HG03196 (cell line): ENCODE measurements at regions not wholly inside any gene's neighbourhood (a gene's known extent, or its start where the extent isn't known, plus 50 kb on each side); places are given as distances from the start of the nearest gene placed in this dataset.
"Not testable (repeated sequence)": the region's sequence is repeated elsewhere in the genome, so short reads cannot be mapped to it uniquely, and the experiment has no call there.

Source experiments
- ATAC-seq: cut with Tn5 transposase; IDR thresholded peaks from one replicate; pipeline ENCODE4 v1.9.1; 2021; ENCODE audit not compliant: unreplicated experiment

- not testable (repeated sequence) for ATAC-seq
Observed at GRCh38 chr7:119968411-119968810, 304.6 kb upstream of the KCND2 start.

GRCh38 chr7:119969054-119969453 is 303.9 kb upstream of the KCND2 start:
- no peak for ATAC-seq

GRCh38 chr7:119969763-119970162 is 303.2 kb upstream of the KCND2 start:
- no peak for ATAC-seq

DNA sequence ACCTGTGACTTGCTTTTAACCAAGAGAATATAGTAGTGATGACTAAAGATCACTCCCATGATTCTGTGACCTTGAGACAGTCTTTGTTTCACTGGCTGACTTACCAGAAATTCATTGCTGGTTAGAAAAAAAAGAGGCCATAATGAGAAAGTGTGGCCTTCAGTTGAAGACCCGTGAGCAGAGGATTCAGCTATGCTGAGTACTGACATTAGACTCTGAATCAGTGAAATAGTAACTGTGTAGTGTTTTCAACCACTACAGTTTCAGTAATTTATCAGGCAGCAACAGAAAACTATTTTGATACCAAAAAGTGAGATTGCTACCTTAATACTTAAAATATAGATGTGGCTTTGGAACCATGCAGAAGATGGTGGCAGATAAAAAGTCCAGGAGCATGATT is 298.0 kb upstream of the KCND2 start:
- no peak for ATAC-seq

DNA sequence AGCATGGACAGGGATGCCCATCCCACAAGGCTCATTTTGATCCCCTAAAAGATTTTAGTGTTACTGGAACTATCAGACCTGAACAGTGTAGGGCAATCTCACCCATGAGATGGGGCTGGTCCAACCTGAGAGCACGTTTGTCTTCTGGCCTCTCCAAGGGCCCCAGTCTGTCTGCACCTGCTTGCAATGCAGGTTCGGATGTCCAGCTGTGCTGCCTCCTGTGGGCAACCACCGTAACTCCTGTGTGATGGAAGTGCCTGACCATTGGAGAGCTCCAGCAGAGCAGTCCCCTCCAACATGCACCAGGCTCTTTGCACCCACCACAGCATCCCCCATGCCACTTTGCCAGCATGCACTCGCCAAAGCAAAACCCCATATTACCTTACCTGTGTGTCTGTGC is 290.1 kb upstream of the KCND2 start:
- ATAC-seq: no peak

GRCh38 chr7:119983468-119983867 is 289.5 kb upstream of the KCND2 start:
- no peak for ATAC-seq

DNA sequence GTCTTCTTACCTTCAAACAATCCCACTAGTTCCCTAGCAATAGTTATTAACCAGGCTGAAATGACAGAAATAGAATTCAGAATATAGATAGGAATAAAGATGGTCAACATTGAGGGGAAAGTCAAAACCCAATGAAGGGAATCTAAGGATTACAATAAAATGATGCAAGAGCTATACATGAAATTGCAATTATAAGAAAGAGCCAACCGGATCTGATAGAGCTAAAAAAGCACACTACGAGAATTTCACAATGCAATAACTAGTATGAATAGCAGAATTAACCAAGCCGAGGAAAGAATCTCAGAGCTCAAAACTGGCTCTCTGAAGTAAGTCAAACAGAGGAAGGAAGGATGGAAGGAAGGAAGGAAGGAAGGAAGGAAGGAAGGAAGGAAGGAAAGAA is 288.7 kb upstream of the KCND2 start:
- no peak for ATAC-seq

GRCh38 chr7:119988401-119988800 is 284.6 kb upstream of the KCND2 start:
- no peak for ATAC-seq

DNA sequence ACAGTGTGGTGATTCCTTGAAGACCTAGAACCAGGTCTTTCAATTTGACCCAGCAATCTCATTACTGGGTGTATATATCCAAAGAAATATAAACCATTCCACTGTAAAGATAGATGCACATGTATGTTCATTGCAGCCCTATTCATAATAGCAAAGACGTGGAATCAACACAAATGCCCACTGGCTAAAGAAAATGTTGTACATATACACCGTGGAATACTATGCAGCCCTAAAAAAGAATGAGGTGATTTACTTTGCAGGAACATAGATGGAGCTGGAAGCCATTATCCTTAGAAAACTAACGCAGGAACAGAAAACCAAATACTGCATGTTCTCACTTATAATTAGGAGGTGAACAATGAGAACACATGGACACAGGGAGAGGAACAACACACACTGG is 278.0 kb upstream of the KCND2 start:
- ATAC-seq: no peak

DNA sequence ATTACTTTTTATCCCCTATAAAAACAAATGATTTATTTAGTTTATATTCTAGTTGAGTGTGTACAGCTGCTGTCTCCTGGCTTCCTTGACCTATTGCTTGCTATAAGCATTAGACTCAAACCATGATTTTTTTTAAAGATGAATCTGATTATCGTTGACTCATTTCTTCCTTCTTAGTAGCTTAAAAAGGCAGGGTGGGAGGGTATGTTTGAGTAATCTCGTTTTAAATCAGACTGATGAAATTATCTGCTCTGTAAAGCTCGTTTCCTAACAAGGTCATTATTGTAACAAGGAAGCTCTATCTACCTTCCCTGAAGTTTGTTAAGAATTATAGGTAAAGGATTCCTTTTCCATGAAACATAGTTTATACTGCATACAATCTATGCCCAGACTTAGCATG is 276.3 kb upstream of the KCND2 start:
- no peak for ATAC-seq

GRCh38 chr7:119999738-120000475 is 273.1 kb upstream of the KCND2 start:
- no peak for ATAC-seq

DNA sequence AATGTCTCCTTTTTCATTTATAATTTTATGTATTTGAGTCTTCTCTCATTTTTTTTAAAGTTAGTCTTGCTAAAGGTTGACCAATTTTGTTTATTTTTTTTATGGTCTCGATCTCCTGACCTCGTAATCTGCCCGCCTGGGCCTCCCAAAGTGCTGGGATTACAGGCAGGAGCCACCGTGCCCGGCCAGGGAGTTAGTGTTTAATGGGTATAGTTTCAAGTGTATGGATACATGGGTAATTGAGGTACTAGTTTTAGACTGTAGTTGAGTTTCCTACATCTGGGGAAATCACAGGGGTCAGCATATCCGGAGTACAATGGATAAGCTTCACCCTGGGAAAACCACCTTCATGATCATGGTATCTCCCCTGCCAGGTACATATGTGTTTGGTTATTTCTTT is 267.3 kb upstream of the KCND2 start:
- ATAC-seq: no peak

- ATAC-seq: not testable (repeated sequence)
Observed at GRCh38 chr7:120014301-120014700, 258.7 kb upstream of the KCND2 start.

GRCh38 chr7:120014925-120015465 is 258.0 kb upstream of the KCND2 start:
- ATAC-seq: no peak

- no peak for ATAC-seq
Observed at GRCh38 chr7:120021085-120021484, 251.9 kb upstream of the KCND2 start.

DNA sequence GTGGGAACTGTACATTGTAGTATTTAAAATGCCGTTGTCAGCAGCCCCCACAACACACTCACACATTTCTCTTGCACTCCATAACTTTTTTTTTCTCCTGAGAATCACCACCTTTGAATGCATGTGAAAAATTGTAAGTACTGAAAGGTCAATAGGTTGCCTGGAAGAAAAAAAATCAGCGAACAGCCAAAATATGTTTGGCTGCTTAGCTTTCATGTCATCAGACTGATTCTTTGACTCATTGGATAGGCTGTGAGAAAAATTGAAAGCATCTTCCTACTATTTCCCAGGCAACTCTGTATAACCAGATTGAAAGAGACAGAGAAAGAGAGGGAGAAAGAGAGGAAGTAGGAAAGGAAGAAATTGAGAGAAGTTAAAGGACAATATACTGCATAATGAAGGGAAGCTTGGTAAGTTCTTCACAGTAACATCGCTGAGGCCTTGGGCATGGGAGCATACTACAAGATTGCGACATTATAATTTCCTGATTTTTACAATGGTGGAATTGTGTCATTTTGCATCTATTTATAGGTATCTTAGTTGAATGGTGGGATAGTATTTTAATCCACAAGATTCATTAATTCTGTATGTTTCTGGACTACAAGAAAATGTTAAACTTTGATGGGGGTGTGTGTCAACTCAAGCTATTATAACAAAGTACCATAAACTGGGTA is 249.3 kb upstream of the KCND2 start:
- ATAC-seq: no peak

- ATAC-seq: no peak
Observed at GRCh38 chr7:120028636-120029035, 244.3 kb upstream of the KCND2 start.

DNA sequence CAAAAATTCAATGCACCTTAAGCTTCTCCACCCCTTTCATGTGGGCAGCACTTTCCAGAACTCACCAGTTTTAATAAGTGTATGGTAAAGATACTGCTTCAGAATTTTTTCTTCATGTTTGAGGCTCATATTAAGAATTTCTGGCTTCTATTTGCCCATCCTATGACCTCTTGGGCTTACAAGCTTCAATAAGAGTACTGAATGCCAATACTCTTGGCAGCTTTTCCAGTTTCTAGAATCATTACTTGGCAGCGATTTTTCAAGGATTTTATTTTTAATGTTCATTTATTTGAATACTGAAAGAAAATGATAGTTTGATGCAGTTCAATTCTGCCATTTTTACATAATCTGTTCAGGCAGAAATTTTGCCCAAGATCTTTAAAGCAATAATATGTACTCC is 242.1 kb upstream of the KCND2 start:
- no peak for ATAC-seq

DNA sequence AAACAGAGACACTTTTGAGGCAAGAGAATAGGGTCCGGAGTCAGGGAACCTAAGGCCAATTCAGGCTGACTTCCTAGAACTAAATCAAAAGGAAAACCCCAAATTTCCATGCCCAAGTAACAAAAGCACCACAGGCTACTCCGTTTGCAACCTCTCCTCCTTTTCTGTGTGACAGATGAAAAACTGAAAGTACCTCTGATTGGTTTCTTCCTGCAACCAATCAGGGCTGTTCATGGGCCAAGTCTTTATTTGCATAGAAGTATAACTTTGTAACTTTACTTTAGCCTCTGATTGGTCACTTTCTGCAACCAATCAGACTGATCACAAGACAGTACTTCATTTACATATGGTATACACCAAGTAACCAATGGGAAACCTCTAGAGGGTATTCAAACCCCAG is 239.9 kb upstream of the KCND2 start:
- no peak for ATAC-seq

DNA sequence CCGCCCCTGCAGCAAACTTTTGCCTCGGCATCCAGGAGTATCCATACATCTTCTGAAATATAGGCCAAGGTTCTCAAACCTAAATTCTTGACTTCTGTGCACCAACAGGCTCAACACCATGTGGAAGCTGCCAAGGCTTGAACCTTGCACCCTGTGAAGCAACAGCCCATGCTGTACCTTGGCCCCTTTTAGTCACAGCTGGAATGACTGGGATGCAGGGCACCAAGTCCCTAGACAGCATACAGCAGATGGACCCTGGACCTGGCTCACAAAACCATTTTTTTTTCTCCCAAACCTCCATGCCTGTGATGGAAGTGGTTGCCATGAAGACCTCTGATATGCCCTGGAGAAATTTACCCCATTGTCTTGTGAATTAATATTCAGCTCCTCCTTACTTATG is 233.8 kb upstream of the KCND2 start:
- no peak for ATAC-seq

- no peak for ATAC-seq
Observed at GRCh38 chr7:120041798-120042197, 231.2 kb upstream of the KCND2 start.

DNA sequence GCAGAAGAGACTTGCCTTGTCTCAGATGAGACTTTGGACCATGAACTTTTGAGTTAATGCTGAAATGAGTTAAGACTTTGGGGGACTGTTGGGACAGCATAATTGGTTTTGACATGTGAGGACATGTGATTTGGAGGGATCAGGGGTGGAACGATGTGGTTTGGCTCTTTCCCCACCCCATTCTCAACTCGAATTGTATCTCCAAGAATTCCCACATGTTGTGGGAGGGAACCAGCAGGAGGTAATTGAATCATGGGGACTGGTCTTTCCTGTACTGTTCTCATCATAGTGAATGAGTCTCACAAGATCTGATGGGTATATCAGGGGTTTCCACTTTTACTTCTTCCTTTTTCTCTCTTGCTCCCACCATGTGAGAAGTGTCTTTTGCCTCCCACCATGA is 229.7 kb upstream of the KCND2 start:
- ATAC-seq: no peak
